ENCODE measurements at regions not wholly inside any gene's neighbourhood (a gene's known extent, or its start where the extent isn't known, plus 50 kb on each side); places are given as distances from the start of the nearest gene placed in this dataset.

GRCh38 chr4:132710971-132711370 is 438.1 kb upstream of the PCDH10 start:
- no peak for TF ChIP-seq CTCF (IDR thresholded peaks at IDR 0.05)
- no peak for ATAC-seq (ENCODE audit: low FRiP score)

GRCh38 chr4:132737344-132737743 is 411.8 kb upstream of the PCDH10 start:
- ATAC-seq (ENCODE audit: low FRiP score) (no peak), DNase-seq (ENCODE audit: low spot score) (no peak)
- no peak for TF ChIP-seq CTCF (IDR thresholded peaks at IDR 0.05)

More at GRCh38 chr4:132710971-132711370, 438.1 kb upstream of the PCDH10 start:
- DNase-seq (ENCODE audit: low spot score) = no peak

GRCh38 chr4:132759199-132759780 is 389.8 kb upstream of the PCDH10 start:
- no peak for ATAC-seq (ENCODE audit: low FRiP score)
- TF ChIP-seq CTCF (IDR thresholded peaks at IDR 0.05) = no peak
- DNase-seq (ENCODE audit: low spot score) = no peak

GRCh38 chr4:132763465-132763864 is 385.6 kb upstream of the PCDH10 start:
- no peak for DNase-seq (ENCODE audit: low spot score)

GRCh38 chr4:132767901-132768300 is 381.2 kb upstream of the PCDH10 start:
- ATAC-seq (ENCODE audit: low FRiP score) = no peak
- no peak for TF ChIP-seq CTCF (IDR thresholded peaks at IDR 0.05)
- no peak for DNase-seq (ENCODE audit: low spot score)

More at GRCh38 chr4:132763465-132763864, 385.6 kb upstream of the PCDH10 start:
- ATAC-seq (ENCODE audit: low FRiP score) = no peak
- TF ChIP-seq CTCF (IDR thresholded peaks at IDR 0.05) = no peak

- no peak for DNase-seq (ENCODE audit: low spot score)
- TF ChIP-seq CTCF (IDR thresholded peaks at IDR 0.05) = no peak
- no peak for ATAC-seq (ENCODE audit: low FRiP score)
Measured at GRCh38 chr4:132770776-132771175, 378.3 kb upstream of the PCDH10 start.

- ATAC-seq (ENCODE audit: low FRiP score) (no peak), DNase-seq (ENCODE audit: low spot score) (no peak)
- TF ChIP-seq CTCF (IDR thresholded peaks at IDR 0.05) = no peak
Measured at GRCh38 chr4:132792310-132792709, 356.8 kb upstream of the PCDH10 start.

All from omental fat pad (tissue), 3 donors.